Kidney glomerular epithelial cell (primary cell): ENCODE measurements at regions not wholly inside any gene's neighbourhood (a gene's known extent, or its start where the extent isn't known, plus 50 kb on each side); places are given as distances from the start of the nearest gene placed in this dataset.
A peak's percentile ranks its signal among the peaks of the same experiment; 100 is the strongest.
"Not testable (repeated sequence)": the region's sequence is repeated elsewhere in the genome, so short reads cannot be mapped to it uniquely, and the experiment has no call there.

ENCODE experiments used
- DNase-seq: peaks from one replicate; lab custom pipeline; 2025; lab: John Stamatoyannopoulos, UW

DNA sequence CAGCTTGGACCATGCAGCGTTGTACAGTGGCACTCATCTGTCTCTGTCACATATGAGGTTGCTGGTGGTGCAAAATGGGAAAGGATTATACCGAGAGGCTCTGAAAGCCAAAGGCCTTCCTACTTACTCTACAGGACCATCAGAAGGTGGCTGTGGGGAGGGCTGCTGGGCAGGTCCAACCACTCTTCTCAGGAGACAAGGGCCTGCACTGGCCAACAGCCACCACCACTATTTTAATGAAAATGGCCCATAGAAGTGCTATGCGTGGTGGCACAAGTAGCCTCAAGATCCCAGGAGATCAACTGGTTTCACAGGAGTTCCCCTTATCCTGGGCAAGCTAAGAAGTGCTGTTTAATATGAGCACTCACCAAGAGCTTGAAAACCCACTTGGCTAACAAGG, 52.3 kb downstream of the MRPL57 start:
- DNase-seq, result no peak

- no peak for DNase-seq
These were observed 53.0 kb downstream of the MRPL57 start for GRCh38 chr13:21229241-21230024.

- DNase-seq, result no peak
These were observed 54.1 kb downstream of the MRPL57 start for GRCh38 chr13:21230516-21230915.

DNA sequence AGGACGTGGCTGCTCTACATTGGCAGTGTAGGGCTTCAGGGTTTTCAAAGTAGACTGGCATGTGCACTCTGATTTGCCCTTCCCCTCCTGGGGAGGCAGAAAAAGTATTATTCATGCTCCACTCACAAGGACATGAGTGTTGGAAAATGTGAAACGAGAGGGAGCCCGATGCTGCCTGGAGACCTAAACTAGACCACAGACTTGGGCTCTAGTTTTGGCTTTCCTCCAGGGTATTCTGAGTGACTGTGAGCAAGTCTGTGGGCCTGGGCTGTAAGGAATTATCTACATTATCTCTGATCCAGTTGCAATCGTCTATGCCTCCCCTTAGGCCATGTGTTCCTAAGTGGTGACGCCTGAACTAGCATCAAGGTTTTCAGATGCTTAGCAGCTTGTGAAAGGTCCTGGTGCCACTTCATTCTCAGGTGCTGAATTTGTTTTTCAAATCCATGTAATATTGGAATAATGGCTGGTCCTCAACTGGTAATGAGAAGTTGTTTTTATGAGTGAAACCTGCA, 55.0 kb downstream of the MRPL57 start:
- DNase-seq, result no peak

GRCh38 chr13:21232196-21232595, 55.7 kb downstream of the MRPL57 start:
- DNase-seq, result no peak

DNA sequence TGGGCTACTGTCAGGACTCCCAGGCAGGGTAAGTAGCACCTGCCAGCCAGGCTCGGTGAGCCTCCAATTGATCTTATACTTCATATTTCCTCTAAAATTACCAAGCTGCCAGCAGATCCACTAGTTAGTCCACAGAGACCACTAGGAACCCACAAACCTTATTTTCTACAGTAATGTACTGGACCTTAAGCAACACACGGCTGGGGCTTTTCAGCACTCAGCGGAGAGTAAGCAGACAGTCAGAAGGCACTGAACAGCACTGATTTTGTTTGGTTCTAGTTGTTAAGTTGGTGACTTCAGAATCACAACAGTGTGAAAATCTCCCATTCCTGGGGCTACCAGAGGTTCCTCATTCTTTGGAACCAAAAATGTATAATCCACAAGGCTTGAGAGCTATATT, 56.1 kb downstream of the MRPL57 start:
- DNase-seq, result no peak

DNA sequence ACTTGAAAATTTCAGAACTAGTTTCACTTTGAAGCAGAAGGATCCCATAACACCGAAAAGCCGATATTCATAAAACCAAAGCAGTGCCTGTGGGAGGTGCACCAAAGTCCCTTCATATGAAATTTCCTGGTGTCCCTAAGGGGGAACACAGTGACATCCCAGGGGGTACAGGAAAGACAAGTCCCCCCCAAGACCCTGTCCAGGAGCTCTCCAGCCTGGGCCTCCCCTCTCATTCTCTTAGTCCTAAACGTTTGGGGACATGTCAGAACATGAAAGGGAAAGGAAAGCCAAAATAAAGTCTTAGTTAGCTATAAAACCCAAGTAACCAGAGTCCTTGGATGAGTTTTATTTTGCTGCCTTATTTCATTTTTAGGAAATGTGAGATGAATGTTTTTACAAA, 56.6 kb downstream of the MRPL57 start:
- DNase-seq, result no peak

- no peak for DNase-seq
These were observed 58.1 kb downstream of the MRPL57 start for GRCh38 chr13:21234526-21234925.

- no peak for DNase-seq
These were observed 58.7 kb downstream of the MRPL57 start for GRCh38 chr13:21235174-21235573.

DNA sequence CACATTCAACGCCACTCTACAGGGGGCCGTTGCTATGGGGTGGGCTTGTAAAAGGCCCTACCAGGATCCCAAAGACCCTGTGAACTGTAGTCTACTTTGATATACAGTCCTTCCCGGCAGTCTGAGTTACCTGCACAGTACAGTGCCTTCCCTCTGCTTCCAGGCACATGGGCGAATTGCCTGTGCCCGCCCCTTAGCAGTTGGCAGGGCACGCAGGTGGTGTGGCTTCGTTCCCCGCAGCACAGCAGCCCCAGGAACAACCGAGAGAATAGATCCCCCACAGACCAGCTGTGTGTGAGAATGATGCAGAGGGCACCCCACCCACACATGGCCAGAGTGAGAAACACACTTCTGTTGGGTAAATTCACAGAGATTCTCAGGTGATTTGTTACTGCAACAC, 60.6 kb downstream of the MRPL57 start:
- DNase-seq, result no peak

DNA sequence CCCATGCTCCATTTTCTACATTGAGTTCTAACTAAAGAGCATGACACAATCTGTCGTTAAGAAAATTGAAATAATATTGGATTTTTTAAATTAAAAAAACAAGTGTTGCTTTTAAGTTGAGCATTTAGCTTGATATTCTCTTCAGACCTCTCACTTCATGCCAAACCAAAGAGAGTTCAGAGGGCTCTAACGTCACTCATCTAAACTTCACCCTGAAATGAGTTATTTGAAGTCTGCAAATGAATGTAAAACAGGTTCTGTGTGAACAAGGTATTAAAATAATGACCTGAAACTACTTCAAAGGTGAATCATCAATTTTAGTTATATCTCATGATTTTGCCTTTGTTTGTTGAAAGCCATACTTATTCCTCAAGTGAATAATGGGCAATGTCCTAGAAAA, 61.8 kb downstream of the MRPL57 start:
- DNase-seq, result no peak

GRCh38 chr13:21240586-21240985, 64.1 kb downstream of the MRPL57 start:
- peak; percentile 10 for DNase-seq

GRCh38 chr13:21242236-21242635, 65.8 kb downstream of the MRPL57 start:
- no peak for DNase-seq

- DNase-seq, result no peak
These were observed 66.8 kb downstream of the MRPL57 start for GRCh38 chr13:21243045-21243897.

GRCh38 chr13:21243898-21244184, 67.4 kb downstream of the MRPL57 start:
- DNase-seq, result not testable (repeated sequence)

- DNase-seq, result no peak
These were observed 70.4 kb downstream of the MRPL57 start for GRCh38 chr13:21246761-21247452.

DNA sequence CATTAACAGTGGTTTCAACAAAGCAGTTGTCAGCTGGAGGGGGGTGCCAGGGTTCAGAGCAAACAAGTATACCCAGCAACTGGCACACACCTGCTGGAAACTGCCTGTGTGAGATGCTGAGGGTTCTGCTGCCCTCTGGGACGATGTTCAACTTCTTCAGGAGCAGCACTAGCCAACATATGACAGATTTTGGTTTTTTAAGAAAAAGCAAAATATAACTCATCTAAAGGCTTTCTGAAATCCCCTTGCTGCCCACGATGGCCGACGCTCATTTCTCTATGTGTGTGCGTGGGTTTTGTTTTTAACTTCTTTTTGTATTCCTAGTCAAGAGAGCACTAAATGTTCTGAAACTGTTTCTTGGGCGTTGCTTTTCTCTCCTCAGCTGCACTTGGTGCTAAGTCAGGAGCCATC, 79.9 kb downstream of the MRPL57 start:
- DNase-seq, result no peak

- no peak for DNase-seq
These were observed 80.4 kb downstream of the MRPL57 start for GRCh38 chr13:21256891-21257290.

DNA sequence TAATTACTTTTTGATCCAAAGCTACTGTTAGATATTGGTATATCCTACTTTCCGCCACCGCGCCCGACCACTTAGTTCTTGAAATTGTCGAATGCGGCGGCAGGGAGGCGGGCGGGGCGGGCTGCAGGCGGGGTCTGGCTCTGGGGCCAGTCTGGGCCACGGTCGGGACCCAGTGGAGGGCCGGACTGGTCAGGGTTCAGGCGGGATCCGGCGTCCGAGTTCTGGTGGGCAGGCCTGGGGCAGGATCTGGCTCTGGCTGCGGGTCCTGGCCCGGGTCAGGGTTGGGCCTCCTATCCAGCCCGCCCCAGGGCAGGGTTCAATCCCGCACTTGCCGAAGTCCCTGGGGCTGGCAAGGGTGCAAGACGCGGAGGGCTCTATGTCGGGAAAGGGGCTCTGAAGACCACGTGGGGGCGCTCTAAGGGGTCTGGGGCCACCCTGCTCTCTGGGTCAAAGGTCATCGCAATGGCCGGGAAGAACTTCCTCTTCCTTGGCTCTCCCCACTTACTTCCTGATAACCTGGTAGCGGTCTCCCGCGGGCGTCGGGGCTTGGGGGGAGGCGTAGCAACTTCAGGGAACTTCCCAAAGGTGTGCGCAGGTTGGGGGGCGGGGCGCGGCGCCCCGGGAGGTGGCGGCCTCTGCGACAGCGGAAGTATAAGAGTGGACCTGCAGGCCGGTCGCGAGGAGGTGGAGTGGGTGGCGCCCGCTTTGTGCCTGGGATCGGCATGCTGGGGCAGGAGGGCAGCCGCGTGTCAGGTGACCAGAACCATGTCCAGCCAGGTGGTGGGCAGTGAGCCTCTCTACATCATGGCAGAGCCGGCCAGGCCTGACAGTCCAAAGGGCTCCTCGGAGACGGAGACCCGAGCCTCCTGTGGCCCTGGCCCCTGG, 83.4 kb downstream of the MRPL57 start:
- no peak for DNase-seq

DNA sequence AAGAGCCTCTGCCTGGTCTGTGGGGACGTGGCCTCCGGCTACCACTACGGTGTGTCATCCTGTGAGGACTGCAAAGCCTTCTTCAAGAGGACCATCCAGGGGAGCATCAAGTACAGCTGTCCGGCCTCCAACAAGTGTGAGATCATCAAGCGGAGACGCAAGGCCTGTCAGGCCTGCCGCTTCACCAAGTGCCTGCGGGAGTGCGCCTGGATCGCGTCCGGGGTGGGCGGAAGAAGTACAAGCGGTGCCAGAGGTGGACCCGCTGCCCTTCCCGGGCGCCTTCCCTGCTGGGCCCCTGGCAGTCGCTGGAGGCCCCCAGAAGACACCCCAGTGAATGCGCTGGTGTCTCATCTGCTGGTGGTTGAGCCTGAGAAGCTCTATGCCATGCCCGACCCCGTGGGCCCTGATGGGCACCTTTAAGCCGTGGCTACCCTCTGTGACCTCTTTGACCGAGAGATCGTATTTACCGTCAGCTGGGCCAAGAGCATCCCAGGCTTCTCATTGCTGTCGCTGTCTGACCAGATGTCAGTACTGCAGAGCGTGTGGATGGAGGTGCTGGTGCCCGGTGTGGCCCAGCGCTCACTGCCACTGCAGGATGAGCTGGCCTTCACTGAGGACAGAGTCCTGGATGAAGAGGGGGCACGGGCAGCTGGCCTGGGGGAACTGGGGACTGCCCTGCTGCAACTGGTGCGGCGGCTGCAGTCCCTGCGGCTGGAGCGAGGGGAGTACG, 84.3 kb downstream of the MRPL57 start:
- not testable (repeated sequence) for DNase-seq
